K562 (cell line): ENCODE measurements at regions not wholly inside any gene's neighbourhood (a gene's known extent, or its start where the extent isn't known, plus 50 kb on each side); places are given as distances from the start of the nearest gene placed in this dataset.
A peak's percentile ranks its signal among the peaks of the same experiment; 100 is the strongest.

Experiments
- ATAC-seq: fragments of 200-7000 bp; cut with Tn5 transposase; 3 replicates; pipeline ENCODE4 v1.9.1; 2020; ENCODE audit warnings: moderate library complexity
- BruUV-seq: library from RNA; stranded (reverse); fragments of 400-500 nt; replicated peaks from 2 replicates; lab custom pipeline; 2021; lab: Mats Ljungman, UMichigan
- CTCF ChIA-PET: fragments of 300-600 bp; formaldehyde crosslinking; extraction: SDS; loops from one replicate; lab custom pipeline; 2021; ENCODE audit warnings: low intra/inter-chr PET ratio; lab: Yijun Ruan, JAX
- POLR2A ChIA-PET: fragments of 300-600, 350-650 bp; sonication (Branson Sonifier 250); formaldehyde crosslinking; extraction: SDS; loops from one replicate; lab custom pipeline; 2021; ENCODE audit warnings: antibody characterized with exemption, inconsistent platforms; lab: Yijun Ruan, JAX
- DNase-seq, 4 experiments: peaks; one replicate each; pipeline versions ENCODE4 v3.0.0 to v3.0.0-alpha.2; 2011 to 2018; ENCODE audit warnings: low spot score in 3 of 4, mixed read lengths in 3 of 4; ENCODE audit errors: extremely low read depth in 1 of 4
- FAIRE-seq: peaks from 2 replicates; lab custom pipeline; 2011; peaks lifted over from hg19 to GRCh38; lab: Jason Lieb, UNC
- H2AFZ ChIP-seq: 2 replicates; pipeline ENCODE4 v1.6.0; 2011; ENCODE audit warnings: low read depth, low read length, control low read depth, inconsistent platforms
- H3K27ac ChIP-seq: fragments of 200-600 bp; 3 replicates; pipeline ENCODE4 v1.8.0; 2011; ENCODE audit warnings: low read depth, mild to moderate bottlenecking, control low read depth, inconsistent platforms, low read length, moderate library complexity, mixed read lengths; ENCODE audit errors: extremely low read depth
- H3K27me3 ChIP-seq, 2 experiments: fragments of 300-600 bp in 1 of 2; 2 replicates in 1 of 2; 3 replicates in 1 of 2; pipeline versions ENCODE4 v1.6.0 to v1.8.0; 2011; ENCODE audit warnings: inconsistent platforms in 2 of 2, low read length in 2 of 2, mild to moderate bottlenecking in 1 of 2, mixed read lengths in 1 of 2, moderate library complexity in 1 of 2; ENCODE audit not compliant: control insufficient read depth in 2 of 2, insufficient read depth in 2 of 2
- H3K36me3 ChIP-seq: fragments of 300-600 bp; 3 replicates; pipeline ENCODE4 v1.8.0; 2011; ENCODE audit warnings: mild to moderate bottlenecking, low read length, inconsistent platforms; ENCODE audit not compliant: control insufficient read depth, insufficient read depth
- H3K4me1 ChIP-seq, 2 experiments: fragments of 200-600 bp in 1 of 2; replicated peaks in 1 of 2; 2 replicates in 1 of 2; 3 replicates in 1 of 2; pipeline versions ENCODE4 v1.5.1 to v1.8.0; 2011; ENCODE audit warnings: inconsistent platforms in 2 of 2, low read length in 2 of 2, mild to moderate bottlenecking in 1 of 2, mixed read lengths in 1 of 2, moderate library complexity in 1 of 2; ENCODE audit not compliant: control insufficient read depth in 2 of 2, insufficient read depth in 2 of 2
- H3K4me2 ChIP-seq: 2 replicates; pipeline ENCODE4 v1.6.1; 2011; ENCODE audit warnings: low read length, control low read depth, inconsistent platforms, mixed read lengths; ENCODE audit not compliant: insufficient read depth
- H3K4me3 ChIP-seq: fragments of 200-600 bp; sonication (generic), shearing (Covaris generic); 2 replicates; pipeline ENCODE4 v1.5.1; 2016; ENCODE audit warnings: control low read depth, inconsistent platforms
- H3K79me2 ChIP-seq: fragments of 200-600 bp; 3 replicates; pipeline ENCODE4 v1.8.0; 2011; ENCODE audit warnings: low read length, inconsistent platforms; ENCODE audit not compliant: control insufficient read depth, insufficient read depth
- H3K9ac ChIP-seq, 2 experiments: 2 replicates each; pipeline versions ENCODE4 v1.6.0 to v1.6.1; 2011; ENCODE audit warnings: low read depth in 2 of 2, low read length in 2 of 2, control low read depth in 1 of 2, inconsistent platforms in 1 of 2, mild to moderate bottlenecking in 1 of 2, mixed read lengths in 1 of 2; ENCODE audit not compliant: insufficient read depth in 1 of 2
- H3K9me1 ChIP-seq: one replicate; pipeline ENCODE4 v1.6.0; 2011; ENCODE audit warnings: inconsistent platforms, mild to moderate bottlenecking, low read length, moderate library complexity; ENCODE audit not compliant: control insufficient read depth, insufficient read depth
- H3K9me3 ChIP-seq: replicated peaks from 2 replicates; pipeline ENCODE4 v1.5.1; 2011; ENCODE audit warnings: low read depth, low read length, inconsistent platforms; ENCODE audit not compliant: control insufficient read depth, insufficient read depth
- H4K20me1 ChIP-seq: replicated peaks from 2 replicates; pipeline ENCODE4 v1.6.1; 2011; ENCODE audit warnings: low read length, inconsistent platforms, mixed read lengths; ENCODE audit not compliant: control insufficient read depth, insufficient read depth
- BDP1 ChIP-seq: IDR thresholded peaks from 3 replicates; pipeline ENCODE4 v1.6.1; 2011; ENCODE audit not compliant: insufficient read length, insufficient read depth
- CHCHD3 ChIP-seq: fragments of 250-450 bp; sonication (Bioruptor Pico); IDR thresholded peaks from 2 replicates; pipeline ENCODE4 v2.1.2; 2022; ENCODE audit warnings: mild to moderate bottlenecking
- EGR1 ChIP-seq: fragments of 450-650 bp; conservative IDR thresholded peaks from 2 replicates; pipeline ENCODE4 v1.6.1; 2017; ENCODE audit warnings: mild to moderate bottlenecking
- KAT8 ChIP-seq: fragments of 450-650 bp; IDR thresholded peaks from 2 replicates; pipeline ENCODE4 v1.6.1; 2016; ENCODE audit warnings: low read depth, mild to moderate bottlenecking
- L3MBTL2 ChIP-seq: fragments of 450-650 bp; IDR thresholded peaks from 2 replicates; pipeline ENCODE4 v1.6.1; 2016; ENCODE audit warnings: mild to moderate bottlenecking, moderate library complexity
- NR2C2 ChIP-seq, 2 experiments: fragments of 200-800 bp in 1 of 2; sonication (Bioruptor generic) in 1 of 2; sonication (generic) in 1 of 2; formaldehyde crosslinking in 1 of 2; IDR thresholded peaks; 2 replicates each; pipeline versions ENCODE4 v1.6.1 to v1.8.0; 2016 to 2022; ENCODE audit warnings: mild to moderate bottlenecking in 1 of 2, missing compliant biosample characterization in 1 of 2, missing genetic modification characterization in 1 of 2, missing genetic modification reagents in 1 of 2
- TOE1 ChIP-seq, 2 experiments: fragments of 450-650 bp in 1 of 2; sonication (generic) in 1 of 2; formaldehyde crosslinking in 1 of 2; IDR thresholded peaks; 2 replicates each; pipeline versions ENCODE4 v1.7.1 to v1.8.0; 2016 to 2022; ENCODE audit warnings: borderline replicate concordance in 2 of 2, mild to moderate bottlenecking in 2 of 2, antibody characterized with exemption in 1 of 2, inconsistent platforms in 1 of 2, low read depth in 1 of 2, missing genetic modification reagents in 1 of 2, moderate library complexity in 1 of 2
- ZBTB43 ChIP-seq: sonication (generic); formaldehyde crosslinking; IDR thresholded peaks from 2 replicates; pipeline ENCODE4 v1.8.0; 2023; ENCODE audit warnings: mild to moderate bottlenecking, missing genetic modification reagents
- WGBS: fragments of 100-300 bp; shearing (Covaris generic); methylation state at CpG from one replicate; pipeline ENCODE4 v1.1.6; 2016; ENCODE audit warnings: low coverage, mixed read lengths; ENCODE audit not compliant: insufficient coverage; ENCODE audit errors: missing lambda C conversion rate; 5-methylcytosine and 5-hydroxymethylcytosine counted together
- in situ Hi-C: fragments of 300-500 bp; cut with MboI; formaldehyde crosslinking; loops from 4 replicates; pipeline ENCODE4 v1.15.0; 2018; ENCODE audit warnings: inconsistent platforms, mixed read lengths
- intact Hi-C: fragments of 100-400 bp; cut with micrococcal nuclease; formaldehyde crosslinking; loops from 2 replicates; pipeline ENCODE4 v1.14.2; 2022
- TF ChIP-seq, protein P1 (sequence below), 3 experiments: IDR thresholded peaks in 2 of 3; conservative IDR thresholded peaks in 1 of 3; 2 replicates each; pipeline ENCODE4 v1.5.1; 2011 to 2012; ENCODE audit warnings: low read length in 3 of 3, mild to moderate bottlenecking in 3 of 3, control low read depth in 2 of 3, improper control_type of control experiment in 1 of 3, inconsistent platforms in 1 of 3, low read depth in 1 of 3, mixed read lengths in 1 of 3, moderate library complexity in 1 of 3; ENCODE audit not compliant: insufficient read depth in 2 of 3
- TF ChIP-seq, protein P2 (sequence below): sonication (generic); formaldehyde crosslinking; IDR thresholded peaks from 2 replicates; pipeline ENCODE4 v1.8.0; 2022; ENCODE audit warnings: missing genetic modification reagents, mild to moderate bottlenecking, borderline replicate concordance
- TF ChIP-seq, protein P3 (sequence below): sonication (generic); formaldehyde crosslinking; IDR thresholded peaks from 2 replicates; pipeline ENCODE4 v1.8.0; 2022; ENCODE audit warnings: mild to moderate bottlenecking, missing genetic modification reagents

DNA sequence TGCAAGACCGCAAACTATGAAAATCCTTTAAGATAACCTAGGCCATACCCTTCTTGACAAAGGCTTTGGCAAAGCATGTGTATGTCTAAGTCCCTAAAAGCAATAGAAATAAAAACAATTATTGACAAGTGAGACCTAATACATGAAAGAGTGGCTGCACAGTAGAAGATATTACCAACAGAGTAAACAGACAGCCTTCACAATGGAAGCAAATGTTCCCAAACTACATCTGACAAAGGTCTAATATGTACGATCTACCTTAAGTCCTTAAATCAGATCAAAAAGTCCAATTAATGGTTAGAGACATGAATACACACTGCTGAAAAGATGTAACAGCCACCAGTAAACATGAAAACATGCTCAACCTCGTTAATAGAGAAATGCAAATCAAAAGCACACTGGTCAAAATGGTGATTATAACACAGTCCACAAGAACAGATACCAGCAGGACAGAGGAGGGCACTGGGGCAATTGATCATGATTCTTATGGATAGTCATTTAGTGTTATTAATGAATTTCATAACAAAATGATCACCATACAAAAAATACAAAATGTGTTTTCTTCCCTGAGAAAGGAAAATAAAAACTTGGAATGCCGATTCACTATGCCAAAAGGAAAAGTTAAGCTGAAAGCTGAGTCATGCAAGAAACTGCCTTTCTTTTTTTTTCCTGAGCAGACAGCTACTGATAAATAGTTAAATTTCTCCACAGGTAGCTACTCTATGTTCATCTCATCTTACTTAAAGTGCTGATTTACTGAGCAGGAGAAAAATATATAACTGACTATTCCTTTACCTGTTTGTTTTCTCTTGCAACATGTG, 102.6 kb upstream of the VPREB1 start (continued):
- TF ChIP-seq, protein P1, sequence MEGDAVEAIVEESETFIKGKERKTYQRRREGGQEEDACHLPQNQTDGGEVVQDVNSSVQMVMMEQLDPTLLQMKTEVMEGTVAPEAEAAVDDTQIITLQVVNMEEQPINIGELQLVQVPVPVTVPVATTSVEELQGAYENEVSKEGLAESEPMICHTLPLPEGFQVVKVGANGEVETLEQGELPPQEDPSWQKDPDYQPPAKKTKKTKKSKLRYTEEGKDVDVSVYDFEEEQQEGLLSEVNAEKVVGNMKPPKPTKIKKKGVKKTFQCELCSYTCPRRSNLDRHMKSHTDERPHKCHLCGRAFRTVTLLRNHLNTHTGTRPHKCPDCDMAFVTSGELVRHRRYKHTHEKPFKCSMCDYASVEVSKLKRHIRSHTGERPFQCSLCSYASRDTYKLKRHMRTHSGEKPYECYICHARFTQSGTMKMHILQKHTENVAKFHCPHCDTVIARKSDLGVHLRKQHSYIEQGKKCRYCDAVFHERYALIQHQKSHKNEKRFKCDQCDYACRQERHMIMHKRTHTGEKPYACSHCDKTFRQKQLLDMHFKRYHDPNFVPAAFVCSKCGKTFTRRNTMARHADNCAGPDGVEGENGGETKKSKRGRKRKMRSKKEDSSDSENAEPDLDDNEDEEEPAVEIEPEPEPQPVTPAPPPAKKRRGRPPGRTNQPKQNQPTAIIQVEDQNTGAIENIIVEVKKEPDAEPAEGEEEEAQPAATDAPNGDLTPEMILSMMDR (IDR thresholded peaks at IDR 0.05 in 2 of 3, conservative IDR thresholded peaks at IDR 0.05 in 1 of 3; ENCODE audit: insufficient read depth in 2 of 3, low read depth in 1 of 3, low read length in 3 of 3), result no peak
- no peak for TF ChIP-seq EGR1

DNA sequence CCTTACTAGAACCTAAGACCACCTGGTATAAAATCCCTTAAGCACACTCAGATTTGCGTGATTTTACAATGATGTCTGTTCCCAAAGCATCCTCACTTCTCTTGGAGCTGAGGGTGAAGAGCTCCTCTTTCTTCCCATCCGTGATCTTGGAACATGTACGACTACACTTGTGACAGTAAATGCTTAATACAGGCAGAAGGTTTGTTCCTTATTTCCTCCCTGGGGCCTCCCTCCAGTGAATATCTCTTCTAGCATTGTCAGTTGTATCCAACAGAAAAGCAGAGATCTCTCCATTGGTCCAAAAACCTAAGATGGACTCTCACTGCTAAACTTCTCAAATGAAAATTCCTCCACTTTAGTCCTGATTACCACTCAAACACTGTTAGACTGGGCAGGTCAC, 103.6 kb upstream of the VPREB1 start:
- H3K9me1 ChIP-seq, result no peaks in the 10 kb centered on the region
- 8% methylated on average over 3 of the region's 3 CpGs for WGBS
- FAIRE-seq (no peak), DNase-seq (no peak), ATAC-seq (no peak; the same call in 2 of the 3 replicates)
- no peaks in the 10 kb centered on the region for H3K36me3 ChIP-seq
- H3K79me2 ChIP-seq, result no peaks in the 10 kb centered on the region
- H3K9me3 ChIP-seq, result no peaks in the 10 kb centered on the region
- H3K4me2 ChIP-seq, result no peak overlapping the region
- H3K4me1 ChIP-seq, result peaks cover 0 to 11% of the 10 kb centered on the region in 2 experiments; a peak in 2 of 5 replicates
- ChIA-PET CTCF (no interaction called here), POLR2A (interaction anchor here (0.6 to 1.2 kb wide), 5 partner anchors 10 to 442 kb away, joined by 3 to 6 read pairs (median 4); no protein-coding TSS in a partner anchor)
- H4K20me1 ChIP-seq, result no peaks in the 10 kb centered on the region
- no peak overlapping the region for H3K4me3 ChIP-seq
- in situ Hi-C loops, result no loop called here
- H3K9ac ChIP-seq, result no peak overlapping the region
- H3K27ac ChIP-seq, result no peak overlapping the region
- intact Hi-C loops, result no loop called here
- BruUV-seq, result no TSS peak
- no peak overlapping the region for H2AFZ ChIP-seq
- peaks cover 3 to 10% of the 10 kb centered on the region in 2 experiments; a peak in 4 of 5 replicates for H3K27me3 ChIP-seq
- TF ChIP-seq CHCHD3 (CRISPR knock-in tag) (no peak), NR2C2 (CRISPR knock-in tag; IDR thresholded peaks at IDR 0.05) (peak; percentile 45; the same call in 1 of the 2 replicates), NR2C2 (tag; IDR thresholded peaks at IDR 0.05) (no peak), TOE1 (IDR thresholded peaks at IDR 0.05; ENCODE audit: borderline replicate concordance) (no peak), TOE1 (CRISPR knock-in tag; IDR thresholded peaks at IDR 0.05; ENCODE audit: borderline replicate concordance, low read depth) (peak; percentile 78; the same call in 1 of the 2 replicates), BDP1 (peak; percentile 15), KAT8 (no peak), ZBTB43 (CRISPR knock-in tag) (no peak), L3MBTL2 (no peak)
- TF ChIP-seq, protein P2, sequence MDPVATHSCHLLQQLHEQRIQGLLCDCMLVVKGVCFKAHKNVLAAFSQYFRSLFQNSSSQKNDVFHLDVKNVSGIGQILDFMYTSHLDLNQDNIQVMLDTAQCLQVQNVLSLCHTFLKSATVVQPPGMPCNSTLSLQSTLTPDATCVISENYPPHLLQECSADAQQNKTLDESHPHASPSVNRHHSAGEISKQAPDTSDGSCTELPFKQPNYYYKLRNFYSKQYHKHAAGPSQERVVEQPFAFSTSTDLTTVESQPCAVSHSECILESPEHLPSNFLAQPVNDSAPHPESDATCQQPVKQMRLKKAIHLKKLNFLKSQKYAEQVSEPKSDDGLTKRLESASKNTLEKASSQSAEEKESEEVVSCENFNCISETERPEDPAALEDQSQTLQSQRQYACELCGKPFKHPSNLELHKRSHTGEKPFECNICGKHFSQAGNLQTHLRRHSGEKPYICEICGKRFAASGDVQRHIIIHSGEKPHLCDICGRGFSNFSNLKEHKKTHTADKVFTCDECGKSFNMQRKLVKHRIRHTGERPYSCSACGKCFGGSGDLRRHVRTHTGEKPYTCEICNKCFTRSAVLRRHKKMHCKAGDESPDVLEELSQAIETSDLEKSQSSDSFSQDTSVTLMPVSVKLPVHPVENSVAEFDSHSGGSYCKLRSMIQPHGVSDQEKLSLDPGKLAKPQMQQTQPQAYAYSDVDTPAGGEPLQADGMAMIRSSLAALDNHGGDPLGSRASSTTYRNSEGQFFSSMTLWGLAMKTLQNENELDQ (CRISPR knock-in tag), result no peak
- TF ChIP-seq, protein P3, sequence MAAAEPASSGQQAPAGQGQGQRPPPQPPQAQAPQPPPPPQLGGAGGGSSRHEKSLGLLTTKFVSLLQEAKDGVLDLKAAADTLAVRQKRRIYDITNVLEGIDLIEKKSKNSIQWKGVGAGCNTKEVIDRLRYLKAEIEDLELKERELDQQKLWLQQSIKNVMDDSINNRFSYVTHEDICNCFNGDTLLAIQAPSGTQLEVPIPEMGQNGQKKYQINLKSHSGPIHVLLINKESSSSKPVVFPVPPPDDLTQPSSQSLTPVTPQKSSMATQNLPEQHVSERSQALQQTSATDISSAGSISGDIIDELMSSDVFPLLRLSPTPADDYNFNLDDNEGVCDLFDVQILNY, result 0 out of 2 replicates have a peak, but pooled peaks have one; percentile 54
